H1 (cell line): ENCODE measurements at regions not wholly inside any gene's neighbourhood (a gene's known extent, or its start where the extent isn't known, plus 50 kb on each side); places are given as distances from the start of the nearest gene placed in this dataset.

Experiments used
- CTCF ChIA-PET: fragments of 300-600 bp; sonication (Branson Sonifier 250); formaldehyde crosslinking; loops from one replicate; lab custom pipeline; 2021; ENCODE audit not compliant: partially characterized antibody; lab: Charles Lee
- POLR2A ChIA-PET: fragments of 300-600 bp; sonication (Branson Sonifier 250); formaldehyde crosslinking; loops from one replicate; lab custom pipeline; 2021; ENCODE audit warnings: inconsistent platforms; ENCODE audit not compliant: partially characterized antibody; lab: Charles Lee
- DNase-seq, 2 experiments: peaks; one replicate each; pipeline versions ENCODE4 v3.0.0 to v3.0.0-alpha.2; 2010 to 2022; ENCODE audit warnings: low spot score in 2 of 2, low read depth in 1 of 2, mixed read lengths in 1 of 2
- FAIRE-seq: peaks from 2 replicates; lab custom pipeline; 2011; peaks lifted over from hg19 to GRCh38; lab: Jason Lieb, UNC
- H2AFZ ChIP-seq: 2 replicates; pipeline ENCODE4 v1.8.1; 2012; ENCODE audit warnings: low read length, inconsistent platforms
- H2AK5ac ChIP-seq: 2 replicates; pipeline ENCODE4 v1.6.1; 2013; ENCODE audit warnings: low read depth, low read length
- H2BK120ac ChIP-seq: replicated peaks from 2 replicates; pipeline ENCODE3; 2013; ENCODE audit warnings: low read depth, low read length, inconsistent platforms
- H2BK12ac ChIP-seq: 2 replicates; pipeline ENCODE4 v1.6.1; 2013; ENCODE audit warnings: low read depth, low read length
- H2BK15ac ChIP-seq: 2 replicates; pipeline ENCODE4 v1.6.1; 2013; ENCODE audit warnings: low read length
- H2BK20ac ChIP-seq: 2 replicates; pipeline ENCODE4 v1.6.1; 2013; ENCODE audit warnings: low read length
- H2BK5ac ChIP-seq: 2 replicates; pipeline ENCODE4 v1.6.1; 2013; ENCODE audit warnings: low read depth, low read length
- H3K14ac ChIP-seq: 2 replicates; pipeline ENCODE4 v1.6.1; 2013; ENCODE audit warnings: inconsistent platforms; ENCODE audit not compliant: insufficient read length
- H3K18ac ChIP-seq: 2 replicates; pipeline ENCODE4 v1.6.1; 2013; ENCODE audit warnings: low read length; ENCODE audit errors: extremely low read depth
- H3K23ac ChIP-seq: 2 replicates; pipeline ENCODE4 v1.6.1; 2013; ENCODE audit warnings: inconsistent platforms; ENCODE audit not compliant: insufficient read length
- H3K23me2 ChIP-seq: 2 replicates; pipeline ENCODE4 v1.6.1; 2013; ENCODE audit warnings: low read depth, low read length
- H3K27ac ChIP-seq: 2 replicates; pipeline ENCODE4 v1.6.1; 2011; ENCODE audit warnings: low read depth, low read length, inconsistent platforms
- H3K27me3 ChIP-seq, 4 experiments: replicated peaks in 1 of 4; 1 replicate in 1 of 4; 2 replicates in 3 of 4; pipeline versions ENCODE4 v1.6.1 to v1.8.1; 2011 to 2013; ENCODE audit warnings: low read length in 3 of 4, mild to moderate bottlenecking in 3 of 4, inconsistent platforms in 2 of 4, mixed read lengths in 2 of 4, moderate library complexity in 1 of 4; ENCODE audit not compliant: control insufficient read depth in 3 of 4, insufficient read depth in 3 of 4; ENCODE audit errors: extremely low read depth in 1 of 4
- H3K36me3 ChIP-seq, 4 experiments: 2 replicates each; pipeline versions ENCODE4 v1.6.1 to v1.8.1; 2011 to 2013; ENCODE audit warnings: mild to moderate bottlenecking in 4 of 4, low read length in 3 of 4, moderate library complexity in 2 of 4, control low read depth in 1 of 4, inconsistent platforms in 1 of 4; ENCODE audit not compliant: insufficient read depth in 4 of 4, control insufficient read depth in 2 of 4
- H3K4ac ChIP-seq: replicated peaks from 2 replicates; pipeline ENCODE3; 2013; ENCODE audit warnings: low read length, low read depth, mixed read lengths, inconsistent platforms; ENCODE audit not compliant: insufficient read length
- H3K4me1 ChIP-seq, 4 experiments: replicated peaks in 1 of 4; 1 replicate in 1 of 4; 2 replicates in 3 of 4; pipeline versions ENCODE4 v1.6.1 to v1.8.1; 2011 to 2013; ENCODE audit warnings: low read length in 3 of 4, inconsistent platforms in 2 of 4, mixed read lengths in 1 of 4; ENCODE audit not compliant: insufficient read depth in 4 of 4, control insufficient read depth in 3 of 4
- H3K4me2 ChIP-seq, 2 experiments: 2 replicates each; pipeline versions ENCODE4 v1.6.1 to v1.8.1; 2011 to 2013; ENCODE audit warnings: low read depth in 2 of 2, low read length in 2 of 2, control low read depth in 1 of 2, inconsistent platforms in 1 of 2, mild to moderate bottlenecking in 1 of 2; ENCODE audit not compliant: insufficient read depth in 1 of 2
- H3K4me3 ChIP-seq, 4 experiments: fragments of 200-600, 300-600 bp in 1 of 4; sonication (generic), shearing (Covaris generic), sonication (Bioruptor Twin) in 1 of 4; 2 replicates each; pipeline versions ENCODE4 v1.5.1 to v1.8.1; 2011 to 2016; ENCODE audit warnings: low read length in 4 of 4, low read depth in 3 of 4, control low read depth in 2 of 4, inconsistent platforms in 2 of 4, mild to moderate bottlenecking in 2 of 4, mixed read lengths in 1 of 4, moderate library complexity in 1 of 4; ENCODE audit not compliant: insufficient read depth in 2 of 4; ENCODE audit errors: extremely low read depth in 1 of 4
- H3K56ac ChIP-seq: replicated peaks from 2 replicates; pipeline ENCODE3; 2013; ENCODE audit warnings: low read depth, mild to moderate bottlenecking, mixed read lengths, low read length, inconsistent platforms; ENCODE audit not compliant: insufficient read length
- H3K79me1 ChIP-seq: 2 replicates; pipeline ENCODE4 v1.6.1; 2013; ENCODE audit warnings: low read depth, low read length, control low read depth
- H3K79me2 ChIP-seq, 2 experiments: 2 replicates each; pipeline versions ENCODE4 v1.6.1 to v1.8.1; 2012 to 2013; ENCODE audit warnings: low read length in 2 of 2, mild to moderate bottlenecking in 2 of 2, inconsistent platforms in 1 of 2; ENCODE audit not compliant: insufficient read depth in 2 of 2, control insufficient read depth in 1 of 2
- H3K9ac ChIP-seq, 4 experiments: replicated peaks in 1 of 4; 1 replicate in 1 of 4; 2 replicates in 3 of 4; pipeline versions ENCODE4 v1.6.1 to v1.8.1; 2011 to 2013; ENCODE audit warnings: low read depth in 3 of 4, low read length in 3 of 4, control low read depth in 2 of 4, mild to moderate bottlenecking in 2 of 4, moderate library complexity in 2 of 4, inconsistent platforms in 1 of 4; ENCODE audit errors: extremely low read depth in 1 of 4
- H3K9me3 ChIP-seq, 2 experiments: 2 replicates each; pipeline versions ENCODE4 v1.6.1 to v1.8.1; 2012 to 2013; ENCODE audit warnings: mild to moderate bottlenecking in 2 of 2, moderate library complexity in 2 of 2, control low read depth in 1 of 2, inconsistent platforms in 1 of 2, low read depth in 1 of 2, low read length in 1 of 2, mixed read lengths in 1 of 2; ENCODE audit not compliant: insufficient read depth in 2 of 2
- H4K20me1 ChIP-seq, 2 experiments: replicated peaks in 1 of 2; 2 replicates each; pipeline versions ENCODE3 to v1.8.1; 2011 to 2013; ENCODE audit warnings: inconsistent platforms in 2 of 2, low read length in 2 of 2, mild to moderate bottlenecking in 1 of 2; ENCODE audit not compliant: insufficient read depth in 2 of 2, control insufficient read depth in 1 of 2
- H4K5ac ChIP-seq: 2 replicates; pipeline ENCODE4 v1.6.1; 2013; ENCODE audit warnings: low read length, low read depth, mixed read lengths, inconsistent platforms; ENCODE audit not compliant: insufficient read length
- H4K8ac ChIP-seq: 2 replicates; pipeline ENCODE4 v1.8.0; 2013; ENCODE audit warnings: mild to moderate bottlenecking, moderate library complexity, low read length, inconsistent platforms; ENCODE audit not compliant: insufficient read depth; ENCODE audit errors: extremely low read depth
- H4K91ac ChIP-seq: replicated peaks from 2 replicates; pipeline ENCODE3; 2013; ENCODE audit warnings: low read length, mixed read lengths, inconsistent platforms; ENCODE audit not compliant: insufficient read length
- EGR1 ChIP-seq: IDR thresholded peaks from 2 replicates; pipeline ENCODE4 v1.6.1; 2011; ENCODE audit warnings: low read depth, low read length, borderline replicate concordance
- WGBS, 2 experiments: shearing (Covaris generic) in 1 of 2; methylation state at CpG; one replicate each; pipeline versions ENCODE4 v1.1.6 to v1.1.7; 2013 to 2015; ENCODE audit warnings: low lambda C conversion rate in 2 of 2, mixed read lengths in 2 of 2, inconsistent platforms in 1 of 2, low coverage in 1 of 2, missing lambda C conversion rate in 1 of 2; ENCODE audit not compliant: insufficient replicate concordance in 2 of 2, insufficient coverage in 1 of 2, insufficient read length in 1 of 2; ENCODE audit errors: extremely low coverage in 1 of 2, missing lambda C conversion rate in 1 of 2; 5-methylcytosine and 5-hydroxymethylcytosine counted together

DNA sequence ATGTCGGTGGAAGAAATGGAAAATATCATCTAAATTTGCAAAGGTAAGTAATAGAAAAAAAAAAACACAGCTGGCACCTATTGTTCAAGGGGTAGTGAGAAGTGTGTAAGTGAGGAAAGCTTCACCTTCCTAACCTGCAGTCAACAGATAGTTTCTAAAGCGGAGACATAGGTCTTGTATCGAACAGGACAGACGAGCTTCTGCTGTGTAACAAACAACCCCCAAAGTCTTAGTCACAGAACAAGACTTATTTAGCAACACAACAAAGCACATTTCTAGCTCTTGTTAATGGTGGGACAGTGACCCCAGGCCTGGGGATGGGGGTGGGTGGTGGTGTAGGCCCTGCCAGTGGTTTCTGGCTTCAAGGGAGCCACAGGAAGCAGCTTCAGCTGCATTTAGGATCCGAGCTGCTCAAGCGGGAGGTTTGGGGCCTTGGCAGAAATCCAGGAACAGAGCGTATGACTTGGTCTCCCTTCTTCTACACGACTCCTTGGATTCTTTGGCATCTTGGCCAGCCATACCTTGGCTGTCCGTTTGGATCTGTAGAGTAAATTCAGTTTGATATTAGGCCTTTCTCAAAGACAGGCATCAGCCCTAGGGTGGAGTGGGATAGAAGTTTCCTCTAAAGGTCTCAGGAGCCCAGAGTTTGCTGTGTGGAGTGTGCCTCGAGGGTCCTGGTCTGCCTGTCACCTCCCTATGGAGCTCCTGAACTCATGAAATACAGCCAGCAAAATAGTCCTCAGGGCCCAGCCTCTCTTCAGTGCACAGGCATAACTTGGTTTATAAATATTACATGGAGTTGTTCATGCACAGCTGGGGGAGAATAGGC is 56.9 kb upstream of the SHH start:
- H3K23ac ChIP-seq, result no peak overlapping the region
- H2BK15ac ChIP-seq, result no peak overlapping the region
- ChIA-PET CTCF (no interaction called here), POLR2A (no interaction called here)
- H2BK20ac ChIP-seq, result no peak overlapping the region
- peak in 1 of 2 experiments; percentile 26 for DNase-seq
- H3K18ac ChIP-seq, result no peak overlapping the region
- H3K79me1 ChIP-seq, result no peaks in the 10 kb centered on the region
- no peak overlapping the region for H2BK120ac ChIP-seq
- H3K4ac ChIP-seq, result no peak overlapping the region
- H3K36me3 ChIP-seq, result no peaks in the 10 kb centered on the region
- H2AFZ ChIP-seq, result no peak overlapping the region
- H4K20me1 ChIP-seq, result no peaks in the 10 kb centered on the region
- no peaks in the 10 kb centered on the region for H3K79me2 ChIP-seq
- H3K56ac ChIP-seq, result no peak overlapping the region
- H3K9ac ChIP-seq, result no peak overlapping the region
- H4K8ac ChIP-seq, result no peak overlapping the region
- peaks cover 0 to 6% (median 3%) of the 10 kb centered on the region in 4 experiments; a peak in 4 of 7 replicates for H3K4me1 ChIP-seq
- H4K91ac ChIP-seq, result no peak overlapping the region
- H3K27me3 ChIP-seq, result no peaks in the 10 kb centered on the region; a peak in 1 of 7 replicates
- H2AK5ac ChIP-seq, result no peak overlapping the region
- H2BK5ac ChIP-seq, result no peak overlapping the region
- no peak overlapping the region for H2BK12ac ChIP-seq
- H3K23me2 ChIP-seq, result no peaks in the 10 kb centered on the region
- H3K4me2 ChIP-seq, result no peak overlapping the region
- 89% methylated on average over 10 of the region's 10 CpGs; no CpG with 5 or more reads in 1 of the 2 experiments for WGBS, 2 experiments
- peaks cover 2 to 5% of the 10 kb centered on the region in 2 experiments; a peak in 2 of 4 replicates for H3K9me3 ChIP-seq
- FAIRE-seq, result no peak
- no peak overlapping the region for H4K5ac ChIP-seq
- H3K14ac ChIP-seq, result no peak overlapping the region
- H3K4me3 ChIP-seq, result no peak overlapping the region
- H3K27ac ChIP-seq, result no peak overlapping the region
- no peak for TF ChIP-seq EGR1
